ENCODE measurements at regions not wholly inside any gene's neighbourhood (a gene's known extent, or its start where the extent isn't known, plus 50 kb on each side); places are given as distances from the start of the nearest gene placed in this dataset.

DNA sequence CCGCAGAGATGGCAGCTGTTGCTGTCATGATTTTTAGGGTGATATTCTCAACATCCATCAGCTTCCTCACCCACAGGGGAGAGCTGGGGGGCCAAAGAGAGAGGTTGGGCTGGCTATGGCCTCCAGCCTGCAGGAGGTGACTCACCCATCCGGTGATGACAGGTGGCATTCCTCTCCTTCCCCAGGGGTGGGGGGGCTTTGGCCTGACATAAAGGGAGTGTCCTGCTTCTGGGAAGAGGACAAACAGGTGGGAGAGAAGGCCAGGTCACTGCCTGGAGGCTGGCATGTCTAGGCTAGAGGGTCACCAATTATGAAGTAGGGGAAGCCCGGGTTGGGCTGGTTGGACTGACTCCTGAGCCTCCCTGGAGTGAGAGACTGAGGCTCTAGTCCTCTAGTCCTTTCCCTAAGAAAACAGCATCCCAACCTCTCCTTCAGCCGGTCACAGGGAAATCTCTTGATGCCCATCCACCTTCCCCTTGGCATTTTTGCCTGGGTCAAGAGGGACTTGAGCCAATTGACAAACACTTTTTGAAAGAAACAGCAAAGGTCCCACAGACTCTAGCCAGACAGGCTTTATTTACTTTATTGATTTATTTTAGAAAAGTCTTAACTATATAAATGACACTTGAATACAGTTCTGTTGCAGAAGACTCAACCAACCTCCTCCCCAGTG, 79.8 kb upstream of the ZNF716 start:
- Histone ChIP-seq H3K9ac (no peak overlapping the region), H3K4me2 (no peak overlapping the region), H3K79me2 (ENCODE audit: insufficient read depth, low read depth) (no peaks in the 10 kb centered on the region), H3K4me3 (IDR thresholded peaks at IDR 0.05; ENCODE audit: insufficient read depth, low read depth, low read length) (no peak overlapping the region), H2AFZ (ENCODE audit: low read depth) (no peak overlapping the region), H3K27ac (no peak overlapping the region), H3K36me3 (ENCODE audit: insufficient read depth) (no peaks in the 10 kb centered on the region), H3K4me1 (ENCODE audit: low read depth, poor library complexity, severe bottlenecking) (no peaks in the 10 kb centered on the region), H3K27me3 (ENCODE audit: insufficient read depth, low read depth) (no peaks in the 10 kb centered on the region), H4K20me1 (ENCODE audit: insufficient read depth) (no peaks in the 10 kb centered on the region)
- TF ChIP-seq, protein P1, sequence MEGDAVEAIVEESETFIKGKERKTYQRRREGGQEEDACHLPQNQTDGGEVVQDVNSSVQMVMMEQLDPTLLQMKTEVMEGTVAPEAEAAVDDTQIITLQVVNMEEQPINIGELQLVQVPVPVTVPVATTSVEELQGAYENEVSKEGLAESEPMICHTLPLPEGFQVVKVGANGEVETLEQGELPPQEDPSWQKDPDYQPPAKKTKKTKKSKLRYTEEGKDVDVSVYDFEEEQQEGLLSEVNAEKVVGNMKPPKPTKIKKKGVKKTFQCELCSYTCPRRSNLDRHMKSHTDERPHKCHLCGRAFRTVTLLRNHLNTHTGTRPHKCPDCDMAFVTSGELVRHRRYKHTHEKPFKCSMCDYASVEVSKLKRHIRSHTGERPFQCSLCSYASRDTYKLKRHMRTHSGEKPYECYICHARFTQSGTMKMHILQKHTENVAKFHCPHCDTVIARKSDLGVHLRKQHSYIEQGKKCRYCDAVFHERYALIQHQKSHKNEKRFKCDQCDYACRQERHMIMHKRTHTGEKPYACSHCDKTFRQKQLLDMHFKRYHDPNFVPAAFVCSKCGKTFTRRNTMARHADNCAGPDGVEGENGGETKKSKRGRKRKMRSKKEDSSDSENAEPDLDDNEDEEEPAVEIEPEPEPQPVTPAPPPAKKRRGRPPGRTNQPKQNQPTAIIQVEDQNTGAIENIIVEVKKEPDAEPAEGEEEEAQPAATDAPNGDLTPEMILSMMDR (conservative IDR thresholded peaks at IDR 0.05; ENCODE audit: low read depth, low read length), result no peak

DNA sequence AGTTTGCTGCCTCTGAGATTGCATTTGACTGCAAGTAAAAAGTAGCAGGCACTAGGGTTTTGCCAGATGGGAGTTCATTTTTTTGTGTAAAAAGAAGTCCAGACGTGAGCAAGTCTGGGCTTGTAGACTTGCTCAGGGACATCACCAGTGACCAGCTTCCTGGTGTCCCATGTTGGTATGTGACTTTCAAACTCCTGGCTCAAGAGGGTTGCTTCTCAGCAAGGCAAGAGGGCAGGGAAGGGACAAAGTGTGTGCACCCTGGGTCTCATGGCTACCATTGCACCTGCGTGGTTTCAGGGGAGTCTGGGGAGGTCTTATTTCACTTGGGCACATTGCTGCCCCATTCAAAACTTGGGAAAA, 79.3 kb upstream of the ZNF716 start:
- Histone ChIP-seq H3K27ac (no peak overlapping the region), H3K4me1 (ENCODE audit: low read depth, poor library complexity, severe bottlenecking) (no peaks in the 10 kb centered on the region), H3K79me2 (ENCODE audit: insufficient read depth, low read depth) (no peaks in the 10 kb centered on the region), H3K36me3 (ENCODE audit: insufficient read depth) (no peaks in the 10 kb centered on the region), H3K27me3 (ENCODE audit: insufficient read depth, low read depth) (no peaks in the 10 kb centered on the region), H3K4me2 (no peak overlapping the region), H3K9ac (no peak overlapping the region), H3K4me3 (IDR thresholded peaks at IDR 0.05; ENCODE audit: insufficient read depth, low read depth, low read length) (no peak overlapping the region), H4K20me1 (ENCODE audit: insufficient read depth) (no peaks in the 10 kb centered on the region), H2AFZ (ENCODE audit: low read depth) (no peak overlapping the region)
- TF ChIP-seq, protein P1 (conservative IDR thresholded peaks at IDR 0.05; ENCODE audit: low read depth, low read length), result no peak

GRCh38 chr7:57375783-57376182, 74.2 kb upstream of the ZNF716 start:
- no peak overlapping the region for H2AFZ ChIP-seq (ENCODE audit: low read depth)
- H3K27ac ChIP-seq, result no peak overlapping the region
- no peak overlapping the region for H3K9ac ChIP-seq
- no peak overlapping the region for H3K4me2 ChIP-seq
- H3K4me1 ChIP-seq (ENCODE audit: low read depth, poor library complexity, severe bottlenecking), result no peaks in the 10 kb centered on the region
- no peaks in the 10 kb centered on the region for H3K79me2 ChIP-seq (ENCODE audit: insufficient read depth, low read depth)
- no peaks in the 10 kb centered on the region for H3K36me3 ChIP-seq (ENCODE audit: insufficient read depth)
- TF ChIP-seq, protein P1 (conservative IDR thresholded peaks at IDR 0.05; ENCODE audit: low read depth, low read length), result no peak
- H3K4me3 ChIP-seq (IDR thresholded peaks at IDR 0.05; ENCODE audit: insufficient read depth, low read depth, low read length), result no peak overlapping the region
- H3K27me3 ChIP-seq (ENCODE audit: insufficient read depth, low read depth), result no peaks in the 10 kb centered on the region
- no peaks in the 10 kb centered on the region for H4K20me1 ChIP-seq (ENCODE audit: insufficient read depth)

DNA sequence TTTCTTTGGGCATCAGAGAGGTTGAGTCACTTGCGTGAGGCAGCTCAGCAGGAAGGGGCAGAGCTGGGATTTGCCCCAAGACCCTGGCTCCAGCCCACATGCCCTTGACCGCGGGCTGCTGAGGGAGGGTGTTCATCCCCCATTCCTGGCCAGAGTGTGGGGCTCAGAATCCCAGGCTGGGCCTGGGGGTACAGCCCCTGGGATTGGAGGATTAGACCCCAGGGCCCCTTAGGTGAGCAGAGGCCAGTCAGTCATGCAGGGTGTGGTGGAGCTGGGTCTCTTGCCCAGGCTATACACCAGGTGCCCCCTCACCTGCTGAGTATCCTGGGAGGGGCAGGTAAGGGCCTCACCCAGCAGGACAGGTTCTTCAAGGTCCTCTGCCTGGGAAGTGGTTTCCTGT, 68.4 kb upstream of the ZNF716 start:
- H4K20me1 ChIP-seq (ENCODE audit: insufficient read depth), result no peaks in the 10 kb centered on the region
- no peaks in the 10 kb centered on the region for H3K79me2 ChIP-seq (ENCODE audit: insufficient read depth, low read depth)
- no peaks in the 10 kb centered on the region for H3K4me1 ChIP-seq (ENCODE audit: low read depth, poor library complexity, severe bottlenecking)
- TF ChIP-seq, protein P1 (conservative IDR thresholded peaks at IDR 0.05; ENCODE audit: low read depth, low read length), result no peak
- no peak overlapping the region for H3K4me2 ChIP-seq
- no peak overlapping the region for H2AFZ ChIP-seq (ENCODE audit: low read depth)
- no peak overlapping the region for H3K9ac ChIP-seq
- H3K4me3 ChIP-seq (IDR thresholded peaks at IDR 0.05; ENCODE audit: insufficient read depth, low read depth, low read length), result no peak overlapping the region
- no peak overlapping the region for H3K27ac ChIP-seq
- no peaks in the 10 kb centered on the region for H3K36me3 ChIP-seq (ENCODE audit: insufficient read depth)
- no peaks in the 10 kb centered on the region for H3K27me3 ChIP-seq (ENCODE audit: insufficient read depth, low read depth)
